ENCODE measurements at regions not wholly inside any gene's neighbourhood (a gene's known extent, or its start where the extent isn't known, plus 50 kb on each side); places are given as distances from the start of the nearest gene placed in this dataset.

- TF ChIP-seq CTCF (IDR thresholded peaks at IDR 0.05): no peak
- no peak for TF ChIP-seq POLR2A (IDR thresholded peaks at IDR 0.05)
These were observed 198.2 kb upstream of the LMCD1 start for GRCh38 chr3:8303466-8303865.
